Endodermal cell (in vitro differentiated cells): ENCODE measurements at regions not wholly inside any gene's neighbourhood (a gene's known extent, or its start where the extent isn't known, plus 50 kb on each side); places are given as distances from the start of the nearest gene placed in this dataset.

Experiments used
- DNase-seq: peaks from one replicate; pipeline ENCODE4 v3.0.0-alpha.2; 2017
- H3K27ac ChIP-seq: 2 replicates; pipeline ENCODE4 v1.5.1; 2013; ENCODE audit warnings: mild to moderate bottlenecking, low read depth, low read length, moderate library complexity
- H3K27me3 ChIP-seq: 2 replicates; pipeline ENCODE4 v1.6.1; 2013; ENCODE audit warnings: mild to moderate bottlenecking, low read length, moderate library complexity; ENCODE audit not compliant: insufficient read depth, control insufficient read depth, poor library complexity, severe bottlenecking
- H3K36me3 ChIP-seq: 2 replicates; pipeline ENCODE4 v1.7.0; 2013; ENCODE audit warnings: mild to moderate bottlenecking, low read length, moderate library complexity; ENCODE audit not compliant: control insufficient read depth, insufficient read depth
- H3K4me1 ChIP-seq: one replicate; pipeline ENCODE4 v1.7.0; 2013; ENCODE audit warnings: low read length; ENCODE audit not compliant: control insufficient read depth, insufficient read depth
- H3K4me3 ChIP-seq: 2 replicates; pipeline ENCODE4 v1.5.1; 2013; ENCODE audit warnings: mild to moderate bottlenecking, low read length, moderate library complexity
- H3K9ac ChIP-seq: 2 replicates; pipeline ENCODE4 v1.6.1; 2013; ENCODE audit warnings: mild to moderate bottlenecking, low read length, moderate library complexity; ENCODE audit not compliant: poor library complexity, severe bottlenecking; ENCODE audit errors: extremely low read depth
- H3K9me3 ChIP-seq: 2 replicates; pipeline ENCODE4 v1.6.1; 2013; ENCODE audit warnings: mild to moderate bottlenecking, low read length, moderate library complexity; ENCODE audit not compliant: control insufficient read depth
- H3K27ac Mint-ChIP-seq: 2 replicates; pipeline ENCODE4 v1.8.0; 2020; ENCODE audit warnings: mixed read lengths
- H3K27me3 Mint-ChIP-seq: 2 replicates; pipeline ENCODE4 v1.8.0; 2021; ENCODE audit warnings: mild to moderate bottlenecking, mixed read lengths; ENCODE audit not compliant: insufficient read depth
- H3K36me3 Mint-ChIP-seq: 2 replicates; pipeline ENCODE4 v1.8.0; 2020; ENCODE audit warnings: low read depth, mixed read lengths
- H3K4me1 Mint-ChIP-seq: 2 replicates; pipeline ENCODE4 v1.8.0; 2020; ENCODE audit warnings: mixed read lengths
- H3K4me3 Mint-ChIP-seq: 2 replicates; pipeline ENCODE4 v1.8.0; 2020; ENCODE audit warnings: mild to moderate bottlenecking, moderate library complexity, mixed read lengths
- H3K9me3 Mint-ChIP-seq: 2 replicates; pipeline ENCODE4 v1.8.0; 2020; ENCODE audit warnings: mild to moderate bottlenecking, mixed read lengths
- CTCF ChIP-seq: fragments of 200-600 bp; sonication (generic); conservative IDR thresholded peaks from 2 replicates; pipeline ENCODE4 v1.5.0; 2021; ENCODE audit warnings: antibody characterized with exemption, mild to moderate bottlenecking
- WGBS, 2 experiments: methylation state at CpG; one replicate each; pipeline versions ENCODE4 v1.1.5 to v1.1.7; 2013; ENCODE audit warnings: missing lambda C conversion rate in 2 of 2, mixed read lengths in 1 of 2; ENCODE audit not compliant: insufficient coverage in 1 of 2, insufficient read length in 1 of 2; 5-methylcytosine and 5-hydroxymethylcytosine counted together

- no peaks in the 10 kb centered on the region for H3K27me3 ChIP-seq
- H3K4me1 ChIP-seq = no peaks in the 10 kb centered on the region
- no peak overlapping the region for H3K27ac ChIP-seq
- H3K27ac Mint-ChIP-seq = no peak overlapping the region
- DNase-seq = no peak
- H3K36me3 ChIP-seq = no peaks in the 10 kb centered on the region
- H3K4me1 Mint-ChIP-seq = no peaks in the 10 kb centered on the region
- H3K9me3 Mint-ChIP-seq = no peaks in the 10 kb centered on the region
- H3K9me3 ChIP-seq = no peaks in the 10 kb centered on the region
- no peaks in the 10 kb centered on the region for H3K27me3 Mint-ChIP-seq
- no peak overlapping the region for H3K4me3 ChIP-seq
- H3K36me3 Mint-ChIP-seq = no peaks in the 10 kb centered on the region
- TF ChIP-seq CTCF = no peak
- no peak overlapping the region for H3K9ac ChIP-seq
- H3K4me3 Mint-ChIP-seq = no peak overlapping the region
- WGBS, 2 experiments = 90 to 96% methylated on average over 5 to 8 of the region's 8 CpGs
Observed at GRCh38 chr4:102441978-102442911, 58.9 kb upstream of the NFKB1 start.

- no peaks in the 10 kb centered on the region for H3K4me1 Mint-ChIP-seq
- H3K27ac ChIP-seq = no peak overlapping the region
Observed at GRCh38 chr4:102444752-102445151, 56.4 kb upstream of the NFKB1 start.

GRCh38 chr4:102445213-102445612, 55.9 kb upstream of the NFKB1 start:
- H3K4me1 Mint-ChIP-seq = no peaks in the 10 kb centered on the region
- Histone ChIP-seq H3K4me3 (no peak overlapping the region), H3K9me3 (no peaks in the 10 kb centered on the region), H3K27me3 (no peaks in the 10 kb centered on the region), H3K36me3 (no peaks in the 10 kb centered on the region), H3K27ac (no peak overlapping the region), H3K9ac (no peak overlapping the region), H3K4me1 (no peaks in the 10 kb centered on the region)
- no peak overlapping the region for H3K4me3 Mint-ChIP-seq
- 87% methylated on average over 2 of the region's 2 CpGs; no CpG with 5 or more reads in 1 of the 2 experiments for WGBS, 2 experiments
- TF ChIP-seq CTCF = no peak
- no peaks in the 10 kb centered on the region for H3K27me3 Mint-ChIP-seq
- no peaks in the 10 kb centered on the region for H3K36me3 Mint-ChIP-seq
- no peak for DNase-seq
- H3K9me3 Mint-ChIP-seq = no peaks in the 10 kb centered on the region
- H3K27ac Mint-ChIP-seq = no peak overlapping the region

More at GRCh38 chr4:102444752-102445151, 56.4 kb upstream of the NFKB1 start:
- WGBS, 2 experiments = 74 to 90% methylated on average over 4 of the region's 4 CpGs
- Mint-ChIP-seq H3K9me3 (no peaks in the 10 kb centered on the region), H3K27me3 (no peaks in the 10 kb centered on the region), H3K4me3 (no peak overlapping the region), H3K36me3 (no peaks in the 10 kb centered on the region), H3K27ac (no peak overlapping the region)
- Histone ChIP-seq H3K4me3 (no peak overlapping the region), H3K9me3 (no peaks in the 10 kb centered on the region), H3K36me3 (no peaks in the 10 kb centered on the region), H3K27me3 (no peaks in the 10 kb centered on the region), H3K9ac (no peak overlapping the region), H3K4me1 (no peaks in the 10 kb centered on the region)
- no peak for TF ChIP-seq CTCF
- DNase-seq = no peak
